Endodermal cell (in vitro differentiated cells): ENCODE measurements at regions not wholly inside any gene's neighbourhood (a gene's known extent, or its start where the extent isn't known, plus 50 kb on each side); places are given as distances from the start of the nearest gene placed in this dataset.

Source experiments
- DNase-seq: peaks from one replicate; pipeline ENCODE4 v3.0.0-alpha.2; 2017
- H3K27ac ChIP-seq: 2 replicates; pipeline ENCODE4 v1.5.1; 2013; ENCODE audit warnings: mild to moderate bottlenecking, low read depth, low read length, moderate library complexity
- H3K27me3 ChIP-seq: 2 replicates; pipeline ENCODE4 v1.6.1; 2013; ENCODE audit warnings: mild to moderate bottlenecking, low read length, moderate library complexity; ENCODE audit not compliant: insufficient read depth, control insufficient read depth, poor library complexity, severe bottlenecking
- H3K36me3 ChIP-seq: 2 replicates; pipeline ENCODE4 v1.7.0; 2013; ENCODE audit warnings: mild to moderate bottlenecking, low read length, moderate library complexity; ENCODE audit not compliant: control insufficient read depth, insufficient read depth
- H3K4me1 ChIP-seq: one replicate; pipeline ENCODE4 v1.7.0; 2013; ENCODE audit warnings: low read length; ENCODE audit not compliant: control insufficient read depth, insufficient read depth
- H3K4me3 ChIP-seq: 2 replicates; pipeline ENCODE4 v1.5.1; 2013; ENCODE audit warnings: mild to moderate bottlenecking, low read length, moderate library complexity
- H3K9ac ChIP-seq: 2 replicates; pipeline ENCODE4 v1.6.1; 2013; ENCODE audit warnings: mild to moderate bottlenecking, low read length, moderate library complexity; ENCODE audit not compliant: poor library complexity, severe bottlenecking; ENCODE audit errors: extremely low read depth
- H3K9me3 ChIP-seq: 2 replicates; pipeline ENCODE4 v1.6.1; 2013; ENCODE audit warnings: mild to moderate bottlenecking, low read length, moderate library complexity; ENCODE audit not compliant: control insufficient read depth
- H3K27ac Mint-ChIP-seq: 2 replicates; pipeline ENCODE4 v1.8.0; 2020; ENCODE audit warnings: mixed read lengths
- H3K27me3 Mint-ChIP-seq: 2 replicates; pipeline ENCODE4 v1.8.0; 2021; ENCODE audit warnings: mild to moderate bottlenecking, mixed read lengths; ENCODE audit not compliant: insufficient read depth
- H3K36me3 Mint-ChIP-seq: 2 replicates; pipeline ENCODE4 v1.8.0; 2020; ENCODE audit warnings: low read depth, mixed read lengths
- H3K4me1 Mint-ChIP-seq: 2 replicates; pipeline ENCODE4 v1.8.0; 2020; ENCODE audit warnings: mixed read lengths
- H3K4me3 Mint-ChIP-seq: 2 replicates; pipeline ENCODE4 v1.8.0; 2020; ENCODE audit warnings: mild to moderate bottlenecking, moderate library complexity, mixed read lengths
- H3K9me3 Mint-ChIP-seq: 2 replicates; pipeline ENCODE4 v1.8.0; 2020; ENCODE audit warnings: mild to moderate bottlenecking, mixed read lengths
- WGBS, 2 experiments: methylation state at CpG; one replicate each; pipeline versions ENCODE4 v1.1.5 to v1.1.7; 2013; ENCODE audit warnings: missing lambda C conversion rate in 2 of 2, mixed read lengths in 1 of 2; ENCODE audit not compliant: insufficient coverage in 1 of 2, insufficient read length in 1 of 2; 5-methylcytosine and 5-hydroxymethylcytosine counted together
- TF ChIP-seq, protein P1 (sequence below): fragments of 200-600 bp; sonication (generic); conservative IDR thresholded peaks from 2 replicates; pipeline ENCODE4 v1.5.0; 2021; ENCODE audit warnings: antibody characterized with exemption, mild to moderate bottlenecking

DNA sequence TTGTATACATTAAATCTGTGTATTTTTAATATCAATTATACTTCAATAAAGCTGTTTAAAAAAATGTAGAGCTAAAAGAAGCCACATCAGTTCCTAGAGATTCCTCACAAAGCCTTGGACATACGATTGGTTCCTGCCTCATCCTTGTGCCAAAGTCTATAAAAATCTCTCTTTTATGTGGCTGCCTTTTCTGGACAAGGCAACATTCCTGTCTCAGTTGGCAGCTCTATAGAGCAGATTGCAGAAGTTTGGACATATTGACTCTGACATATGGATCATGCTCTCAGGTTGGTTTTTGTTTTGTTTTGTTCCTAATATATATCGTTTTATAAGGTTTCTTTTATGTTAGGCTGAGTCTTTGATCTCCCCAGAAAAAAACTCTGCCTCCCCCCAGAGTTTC is 148.9 kb downstream of the MAFB start:
- no peaks in the 10 kb centered on the region for H3K9me3 ChIP-seq
- H3K36me3 ChIP-seq, result no peaks in the 10 kb centered on the region
- Mint-ChIP-seq H3K27ac (no peak overlapping the region), H3K4me1 (peaks cover 21% of the 10 kb centered on the region), H3K36me3 (no peaks in the 10 kb centered on the region), H3K4me3 (no peak overlapping the region), H3K9me3 (no peaks in the 10 kb centered on the region), H3K27me3 (no peaks in the 10 kb centered on the region)
- TF ChIP-seq, protein P1, sequence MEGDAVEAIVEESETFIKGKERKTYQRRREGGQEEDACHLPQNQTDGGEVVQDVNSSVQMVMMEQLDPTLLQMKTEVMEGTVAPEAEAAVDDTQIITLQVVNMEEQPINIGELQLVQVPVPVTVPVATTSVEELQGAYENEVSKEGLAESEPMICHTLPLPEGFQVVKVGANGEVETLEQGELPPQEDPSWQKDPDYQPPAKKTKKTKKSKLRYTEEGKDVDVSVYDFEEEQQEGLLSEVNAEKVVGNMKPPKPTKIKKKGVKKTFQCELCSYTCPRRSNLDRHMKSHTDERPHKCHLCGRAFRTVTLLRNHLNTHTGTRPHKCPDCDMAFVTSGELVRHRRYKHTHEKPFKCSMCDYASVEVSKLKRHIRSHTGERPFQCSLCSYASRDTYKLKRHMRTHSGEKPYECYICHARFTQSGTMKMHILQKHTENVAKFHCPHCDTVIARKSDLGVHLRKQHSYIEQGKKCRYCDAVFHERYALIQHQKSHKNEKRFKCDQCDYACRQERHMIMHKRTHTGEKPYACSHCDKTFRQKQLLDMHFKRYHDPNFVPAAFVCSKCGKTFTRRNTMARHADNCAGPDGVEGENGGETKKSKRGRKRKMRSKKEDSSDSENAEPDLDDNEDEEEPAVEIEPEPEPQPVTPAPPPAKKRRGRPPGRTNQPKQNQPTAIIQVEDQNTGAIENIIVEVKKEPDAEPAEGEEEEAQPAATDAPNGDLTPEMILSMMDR, result no peak
- H3K9ac ChIP-seq, result no peak overlapping the region
- DNase-seq, result no peak
- H3K27me3 ChIP-seq, result no peaks in the 10 kb centered on the region
- WGBS, 2 experiments, result 85 to 94% methylated on average over 1 of the region's 2 CpGs
- H3K27ac ChIP-seq, result no peak overlapping the region
- no peak overlapping the region for H3K4me3 ChIP-seq
- H3K4me1 ChIP-seq, result peaks cover 12% of the 10 kb centered on the region

DNA sequence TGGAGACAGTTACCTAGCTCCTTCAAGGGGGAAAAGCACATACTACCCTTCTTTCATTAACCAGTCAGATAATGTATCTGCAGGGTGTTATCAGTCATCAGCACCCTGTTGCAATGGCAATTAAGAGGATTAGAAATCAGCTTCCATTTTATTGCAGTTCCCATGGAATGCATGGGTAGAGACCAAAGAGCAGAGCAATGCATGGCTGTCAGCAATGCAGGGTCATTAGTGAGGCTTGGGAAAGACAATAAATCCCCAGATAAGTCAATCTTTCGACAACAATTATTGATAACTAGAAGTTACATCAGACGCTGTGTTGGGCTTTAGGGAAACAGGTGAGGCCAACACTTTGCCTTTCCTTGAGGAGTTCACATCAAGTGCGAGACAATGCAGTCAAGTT is 150.9 kb downstream of the MAFB start:
- WGBS, 2 experiments, result 68 to 83% methylated on average over 3 of the region's 3 CpGs
- Mint-ChIP-seq H3K9me3 (no peaks in the 10 kb centered on the region), H3K27ac (no peak overlapping the region), H3K36me3 (no peaks in the 10 kb centered on the region), H3K4me3 (no peak overlapping the region), H3K4me1 (peaks cover 26% of the 10 kb centered on the region), H3K27me3 (peaks cover under 1% of the 10 kb centered on the region)
- DNase-seq, result no peak
- Histone ChIP-seq H3K4me3 (peak overlapping the region; percentile 22), H3K9me3 (no peaks in the 10 kb centered on the region), H3K9ac (no peak overlapping the region), H3K36me3 (no peaks in the 10 kb centered on the region), H3K27me3 (no peaks in the 10 kb centered on the region), H3K4me1 (peaks cover 12% of the 10 kb centered on the region), H3K27ac (no peak overlapping the region)
- TF ChIP-seq, protein P1, result no peak

DNA sequence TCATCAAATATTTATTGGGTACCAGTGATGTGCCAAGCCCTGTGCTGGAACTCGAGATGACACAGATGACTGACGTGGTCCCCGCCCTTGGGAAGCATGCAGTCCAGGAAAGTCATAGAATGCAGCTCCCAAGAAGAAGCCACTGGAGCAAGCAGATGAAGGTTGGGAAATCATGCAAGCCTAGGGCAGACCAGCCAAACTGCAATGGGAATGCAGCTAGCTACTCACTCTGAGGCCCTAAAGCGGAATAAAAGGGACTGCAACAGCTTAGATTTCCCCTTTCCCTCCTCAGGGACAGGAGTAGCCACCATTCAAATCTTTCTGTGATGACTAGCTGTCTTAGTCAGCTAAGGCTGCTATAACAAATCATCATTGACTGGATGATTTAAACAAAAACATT is 152.2 kb downstream of the MAFB start:
- TF ChIP-seq, protein P1, result no peak
- peaks cover 2% of the 10 kb centered on the region for H3K9me3 ChIP-seq
- Mint-ChIP-seq H3K9me3 (peaks cover 3% of the 10 kb centered on the region), H3K36me3 (no peaks in the 10 kb centered on the region), H3K27me3 (peaks cover 2% of the 10 kb centered on the region), H3K4me1 (peaks cover 20% of the 10 kb centered on the region), H3K4me3 (no peak overlapping the region), H3K27ac (no peak overlapping the region)
- peaks cover 8% of the 10 kb centered on the region for H3K4me1 ChIP-seq
- H3K4me3 ChIP-seq, result no peak overlapping the region
- H3K9ac ChIP-seq, result no peak overlapping the region
- WGBS, 2 experiments, result 80 to 82% methylated on average over 4 of the region's 4 CpGs
- H3K27ac ChIP-seq, result no peak overlapping the region
- H3K36me3 ChIP-seq, result no peaks in the 10 kb centered on the region
- no peaks in the 10 kb centered on the region for H3K27me3 ChIP-seq
- no peak for DNase-seq
